PC-9 (cell line): ENCODE measurements at regions not wholly inside any gene's neighbourhood (a gene's known extent, or its start where the extent isn't known, plus 50 kb on each side); places are given as distances from the start of the nearest gene placed in this dataset.

ENCODE experiments used
- BruUV-seq: library from RNA; stranded (reverse); fragments of 400-500 nt; replicated peaks from 2 replicates; lab custom pipeline; 2021; lab: Mats Ljungman, UMichigan
- CTCF ChIA-PET: fragments of 300-600 bp; sonication (Branson Sonifier 250); formaldehyde crosslinking; loops from one replicate; lab custom pipeline; 2022; ENCODE audit warnings: antibody characterized with exemption; lab: Charles Lee
- POLR2A ChIA-PET: fragments of 300-600 bp; sonication (Branson Sonifier 250); formaldehyde crosslinking; loops from one replicate; lab custom pipeline; 2022; ENCODE audit warnings: antibody characterized with exemption; ENCODE audit not compliant: unreplicated experiment; lab: Charles Lee
- DNase-seq, 2 experiments: peaks; one replicate each; pipeline versions ENCODE4 v3.0.0 to v3.0.0-alpha.2; 2015 to 2022; ENCODE audit warnings: mixed read lengths in 1 of 2
- H2AFZ ChIP-seq: fragments of 200-600 bp; sonication (generic); 2 replicates; pipeline ENCODE4 v1.8.1; 2017; ENCODE audit warnings: antibody characterized with exemption
- H3F3A ChIP-seq: fragments of 200-600 bp; sonication (generic); 2 replicates; pipeline ENCODE4 v1.8.1; 2017; ENCODE audit warnings: antibody characterized with exemption, mild to moderate bottlenecking, low read depth; ENCODE audit not compliant: insufficient read depth
- H3K27ac ChIP-seq: fragments of 200-600 bp; sonication (generic); 2 replicates; pipeline ENCODE4 v1.6.1; 2016; ENCODE audit warnings: mixed run types
- H3K27me3 ChIP-seq: fragments of 200-600 bp; sonication (generic); 2 replicates; pipeline ENCODE4 v1.6.1; 2016; ENCODE audit warnings: low read depth, mixed run types; ENCODE audit not compliant: insufficient read depth
- H3K36me3 ChIP-seq: fragments of 200-600 bp; sonication (generic); 2 replicates; pipeline ENCODE4 v1.6.1; 2016; ENCODE audit warnings: low read depth, mixed run types
- H3K4me1 ChIP-seq: fragments of 200-600 bp; sonication (generic); replicated peaks from 2 replicates; pipeline ENCODE4 v1.6.1; 2016; ENCODE audit warnings: mixed run types; ENCODE audit not compliant: insufficient read depth
- H3K4me2 ChIP-seq: fragments of 200-600 bp; sonication (generic); 2 replicates; pipeline ENCODE4 v1.6.1; 2017; ENCODE audit warnings: mixed run types
- H3K4me3 ChIP-seq: fragments of 200-600 bp; sonication (generic); 2 replicates; pipeline ENCODE4 v1.6.1; 2016; ENCODE audit warnings: mixed run types
- H3K79me2 ChIP-seq: fragments of 200-600 bp; sonication (generic); 2 replicates; pipeline ENCODE4 v1.6.1; 2017; ENCODE audit warnings: low read depth, mixed run types
- H3K9me2 ChIP-seq: fragments of 200-600 bp; sonication (generic); 2 replicates; pipeline ENCODE4 v1.8.1; 2017; ENCODE audit warnings: mild to moderate bottlenecking; ENCODE audit not compliant: insufficient read depth
- H3K9me3 ChIP-seq: fragments of 200-600 bp; sonication (generic); 2 replicates; pipeline ENCODE4 v1.8.1; 2016; ENCODE audit warnings: low read depth; ENCODE audit not compliant: insufficient read depth
- H4K20me1 ChIP-seq: fragments of 200-600 bp; sonication (generic); 2 replicates; pipeline ENCODE4 v1.8.1; 2017; ENCODE audit not compliant: insufficient read depth
- EZH2 ChIP-seq: fragments of 200-600 bp; sonication (generic); IDR thresholded peaks from 2 replicates; pipeline ENCODE4 v1.8.0; 2017; ENCODE audit warnings: antibody characterized with exemption, low read depth
- intact Hi-C: fragments of 100-400 bp; cut with micrococcal nuclease; formaldehyde crosslinking; loops from one replicate; pipeline ENCODE4 v1.10.0; 2022; ENCODE audit not compliant: unreplicated experiment
- TF ChIP-seq, protein P1 (sequence below): fragments of 200-600 bp; sonication (generic); conservative IDR thresholded peaks from 2 replicates; pipeline ENCODE4 v1.6.1; 2017; ENCODE audit warnings: mixed run types, antibody characterized with exemption, mild to moderate bottlenecking, moderate library complexity

- Histone ChIP-seq H3K27ac (no peak overlapping the region), H4K20me1 (no peaks in the 10 kb centered on the region), H3K36me3 (no peaks in the 10 kb centered on the region), H3K4me2 (no peak overlapping the region), H3K27me3 (peaks cover 13% of the 10 kb centered on the region), H3K9me2 (no peaks in the 10 kb centered on the region), H3K79me2 (no peaks in the 10 kb centered on the region), H3F3A (no peaks in the 10 kb centered on the region), H3K4me1 (no peaks in the 10 kb centered on the region), H3K9me3 (no peaks in the 10 kb centered on the region), H3K4me3 (no peak overlapping the region), H2AFZ (no peak overlapping the region)
- CTCF ChIA-PET = no interaction called here
- TF ChIP-seq EZH2 = no peak
- TF ChIP-seq, protein P1, sequence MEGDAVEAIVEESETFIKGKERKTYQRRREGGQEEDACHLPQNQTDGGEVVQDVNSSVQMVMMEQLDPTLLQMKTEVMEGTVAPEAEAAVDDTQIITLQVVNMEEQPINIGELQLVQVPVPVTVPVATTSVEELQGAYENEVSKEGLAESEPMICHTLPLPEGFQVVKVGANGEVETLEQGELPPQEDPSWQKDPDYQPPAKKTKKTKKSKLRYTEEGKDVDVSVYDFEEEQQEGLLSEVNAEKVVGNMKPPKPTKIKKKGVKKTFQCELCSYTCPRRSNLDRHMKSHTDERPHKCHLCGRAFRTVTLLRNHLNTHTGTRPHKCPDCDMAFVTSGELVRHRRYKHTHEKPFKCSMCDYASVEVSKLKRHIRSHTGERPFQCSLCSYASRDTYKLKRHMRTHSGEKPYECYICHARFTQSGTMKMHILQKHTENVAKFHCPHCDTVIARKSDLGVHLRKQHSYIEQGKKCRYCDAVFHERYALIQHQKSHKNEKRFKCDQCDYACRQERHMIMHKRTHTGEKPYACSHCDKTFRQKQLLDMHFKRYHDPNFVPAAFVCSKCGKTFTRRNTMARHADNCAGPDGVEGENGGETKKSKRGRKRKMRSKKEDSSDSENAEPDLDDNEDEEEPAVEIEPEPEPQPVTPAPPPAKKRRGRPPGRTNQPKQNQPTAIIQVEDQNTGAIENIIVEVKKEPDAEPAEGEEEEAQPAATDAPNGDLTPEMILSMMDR = no peak
- intact Hi-C loops = loop anchor here (10.0 kb wide), 1 partner anchor 58 kb away; no protein-coding TSS in a partner anchor
- POLR2A ChIA-PET = no interaction called here
- BruUV-seq = no TSS peak
- no peak for DNase-seq
Measured at GRCh38 chr18:6566338-6566911, 151.7 kb upstream of the L3MBTL4 start.

DNA sequence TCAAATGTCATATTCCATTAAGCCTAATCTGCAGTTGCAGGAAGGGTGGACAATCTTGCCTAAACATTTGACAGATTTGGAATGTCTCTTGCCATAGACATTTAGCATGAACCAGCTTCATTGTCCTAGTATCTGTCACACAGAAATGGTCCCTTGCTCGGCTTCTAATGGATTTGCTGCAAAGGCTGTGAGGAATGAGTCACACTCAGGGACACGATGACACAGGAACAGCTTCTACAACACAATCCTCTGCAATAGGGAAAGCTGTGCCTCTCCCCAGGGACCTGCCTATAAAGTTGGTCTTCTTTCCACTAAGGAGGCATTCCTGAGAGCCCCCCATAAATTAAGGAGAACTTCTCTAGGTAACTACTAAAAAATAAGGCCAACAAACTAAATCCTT, 155.1 kb upstream of the L3MBTL4 start:
- Histone ChIP-seq H3K4me2 (no peak overlapping the region), H3K9me3 (no peaks in the 10 kb centered on the region), H3K79me2 (no peaks in the 10 kb centered on the region), H3K9me2 (no peaks in the 10 kb centered on the region), H3K36me3 (no peaks in the 10 kb centered on the region), H2AFZ (no peak overlapping the region), H3K27me3 (0 out of 2 replicates have a peak, but pooled peaks cover 4% of the 10 kb centered on the region), H3K4me3 (no peak overlapping the region), H3K4me1 (no peaks in the 10 kb centered on the region), H4K20me1 (no peaks in the 10 kb centered on the region), H3F3A (no peaks in the 10 kb centered on the region), H3K27ac (no peak overlapping the region)
- POLR2A ChIA-PET = no interaction called here
- TF ChIP-seq, protein P1 = no peak
- TF ChIP-seq EZH2 = no peak
- no peak for DNase-seq
- intact Hi-C loops = loop anchor here (10.0 kb wide), 1 partner anchor 55 kb away; no protein-coding TSS in a partner anchor
- CTCF ChIA-PET = no interaction called here
- BruUV-seq = no TSS peak

DNA sequence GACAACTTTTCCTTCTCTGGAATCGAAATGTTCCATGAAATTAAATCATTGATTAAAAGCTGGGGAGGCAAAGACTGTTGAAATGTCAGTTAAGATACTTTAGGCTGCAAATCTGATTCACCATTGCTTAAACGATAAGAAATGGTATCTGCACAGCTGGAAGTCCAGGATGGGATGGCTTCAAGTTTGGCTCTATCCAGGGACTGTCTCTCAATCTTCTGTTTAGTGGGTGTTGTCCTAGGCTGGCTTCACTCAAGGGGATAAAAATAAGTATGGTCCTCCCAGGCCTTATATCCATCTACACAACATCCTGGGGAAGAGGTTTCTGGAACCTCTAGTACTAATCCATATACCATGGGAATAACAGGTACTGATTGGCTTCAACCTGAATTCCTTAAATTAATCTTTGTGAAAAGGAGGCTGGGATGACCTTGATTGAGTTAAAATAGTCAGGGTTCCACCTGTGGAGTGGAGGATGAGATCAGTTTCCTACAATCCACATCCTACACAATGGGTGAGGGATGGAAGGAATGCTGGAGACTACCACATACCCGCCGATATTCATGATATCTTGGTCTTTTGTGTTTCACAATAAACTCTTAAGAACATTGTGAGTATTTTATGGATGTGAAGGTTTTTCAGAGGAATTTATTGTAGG, 156.0 kb upstream of the L3MBTL4 start:
- Histone ChIP-seq H3K36me3 (no peaks in the 10 kb centered on the region), H3K4me3 (no peak overlapping the region), H3K9me3 (no peaks in the 10 kb centered on the region), H3K9me2 (no peaks in the 10 kb centered on the region), H4K20me1 (no peaks in the 10 kb centered on the region), H3K4me1 (no peaks in the 10 kb centered on the region), H2AFZ (no peak overlapping the region), H3K4me2 (no peak overlapping the region), H3K79me2 (no peaks in the 10 kb centered on the region), H3K27ac (no peak overlapping the region), H3F3A (no peaks in the 10 kb centered on the region), H3K27me3 (peaks cover 2% of the 10 kb centered on the region; the same call in 1 of the 2 replicates)
- intact Hi-C loops = no loop called here
- BruUV-seq = no TSS peak
- ChIA-PET CTCF (no interaction called here), POLR2A (no interaction called here)
- DNase-seq = no peak
- TF ChIP-seq, protein P1 = no peak
- TF ChIP-seq EZH2 = no peak
